K562 (cell line): ENCODE measurements at regions not wholly inside any gene's neighbourhood (a gene's known extent, or its start where the extent isn't known, plus 50 kb on each side); places are given as distances from the start of the nearest gene placed in this dataset.

Experiments
- BHLHE40 ChIP-seq: IDR thresholded peaks from 2 replicates; pipeline ENCODE4 v1.6.1; 2011; ENCODE audit warnings: low read length, improper control_type of control experiment
- CHD2 ChIP-seq: IDR thresholded peaks from 2 replicates; pipeline ENCODE4 v1.6.1; 2011; ENCODE audit warnings: low read depth, low read length
- CHD4 ChIP-seq: fragments of 200-600 bp; sonication (generic); IDR thresholded peaks from 3 replicates; pipeline ENCODE4 v1.6.1; 2012; ENCODE audit warnings: low read depth, mild to moderate bottlenecking, mixed read lengths, low read length, inconsistent platforms; ENCODE audit not compliant: insufficient read depth, insufficient replicate concordance, poor library complexity, severe bottlenecking
- GATAD2B ChIP-seq: fragments of 450-650 bp; IDR thresholded peaks from 2 replicates; pipeline ENCODE4 v1.6.1; 2017; ENCODE audit warnings: mild to moderate bottlenecking, borderline replicate concordance
- HSF4 ChIP-seq: fragments of 250-450 bp; sonication (Bioruptor Pico); IDR thresholded peaks from 2 replicates; pipeline ENCODE4 v2.1.2; 2022; ENCODE audit warnings: mild to moderate bottlenecking, moderate library complexity, borderline replicate concordance
- POLR2A ChIP-seq: fragments of 450-650 bp; conservative IDR thresholded peaks from 2 replicates; pipeline ENCODE4 v1.6.1; 2016
- PTRF ChIP-seq: fragments of 450-650 bp; IDR thresholded peaks from 2 replicates; pipeline ENCODE4 v1.6.1; 2016; ENCODE audit warnings: mild to moderate bottlenecking, missing genetic modification characterization, missing compliant biosample characterization
- TBP ChIP-seq: optimal IDR thresholded peaks from 2 replicates; pipeline ENCODE3; 2011; ENCODE audit warnings: low read depth, low read length, improper control_type of control experiment
- YY1 ChIP-seq, 3 experiments: IDR thresholded peaks; 2 replicates each; pipeline ENCODE4 v1.6.1; 2011; ENCODE audit warnings: low read length in 2 of 3, mild to moderate bottlenecking in 2 of 3, moderate library complexity in 2 of 3, borderline replicate concordance in 1 of 3, control low read depth in 1 of 3, low read depth in 1 of 3; ENCODE audit not compliant: insufficient read depth in 3 of 3, insufficient replicate concordance in 2 of 3, control insufficient read depth in 1 of 3, insufficient read length in 1 of 3; ENCODE audit errors: extremely low read depth in 1 of 3
- TF ChIP-seq, protein P1 (sequence below): sonication (generic); formaldehyde crosslinking; IDR thresholded peaks from 2 replicates; pipeline ENCODE4 v1.8.1; 2022; ENCODE audit warnings: missing genetic modification reagents
- TF ChIP-seq, protein P2 (sequence below), 3 experiments: IDR thresholded peaks in 2 of 3; conservative IDR thresholded peaks in 1 of 3; 2 replicates each; pipeline ENCODE4 v1.5.1; 2011 to 2012; ENCODE audit warnings: low read length in 3 of 3, mild to moderate bottlenecking in 3 of 3, control low read depth in 2 of 3, improper control_type of control experiment in 1 of 3, inconsistent platforms in 1 of 3, low read depth in 1 of 3, mixed read lengths in 1 of 3, moderate library complexity in 1 of 3; ENCODE audit not compliant: insufficient read depth in 2 of 3
- TF ChIP-seq, protein P3 (sequence below): sonication (generic); formaldehyde crosslinking; IDR thresholded peaks from 2 replicates; pipeline ENCODE4 v1.8.1; 2022; ENCODE audit warnings: missing genetic modification reagents

DNA sequence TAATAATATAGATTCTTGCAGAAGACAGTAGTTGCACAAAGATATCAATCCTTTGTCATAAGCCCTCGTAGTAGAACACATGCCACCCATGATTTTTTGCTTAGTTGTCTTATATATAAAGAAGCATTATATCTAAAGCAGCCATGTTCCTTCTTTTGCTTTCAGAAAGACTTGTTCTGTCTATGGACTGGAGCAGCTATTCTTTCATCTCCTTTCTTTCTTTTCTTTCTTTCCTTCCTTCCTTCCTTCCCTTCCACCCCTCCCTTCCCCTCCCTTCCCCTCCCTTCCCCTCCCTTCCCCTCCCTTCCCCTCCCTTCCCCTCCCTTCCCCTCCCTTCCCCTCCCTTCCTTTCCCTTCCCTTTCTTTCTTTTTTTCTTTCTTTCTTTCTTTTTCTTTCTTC lies 104.0 kb upstream of the HS3ST4 start:
- TF ChIP-seq, protein P1, sequence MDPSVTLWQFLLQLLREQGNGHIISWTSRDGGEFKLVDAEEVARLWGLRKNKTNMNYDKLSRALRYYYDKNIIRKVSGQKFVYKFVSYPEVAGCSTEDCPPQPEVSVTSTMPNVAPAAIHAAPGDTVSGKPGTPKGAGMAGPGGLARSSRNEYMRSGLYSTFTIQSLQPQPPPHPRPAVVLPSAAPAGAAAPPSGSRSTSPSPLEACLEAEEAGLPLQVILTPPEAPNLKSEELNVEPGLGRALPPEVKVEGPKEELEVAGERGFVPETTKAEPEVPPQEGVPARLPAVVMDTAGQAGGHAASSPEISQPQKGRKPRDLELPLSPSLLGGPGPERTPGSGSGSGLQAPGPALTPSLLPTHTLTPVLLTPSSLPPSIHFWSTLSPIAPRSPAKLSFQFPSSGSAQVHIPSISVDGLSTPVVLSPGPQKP (CRISPR knock-in tag): no peak
- TF ChIP-seq PTRF (tag): no peak
- no peak for TF ChIP-seq BHLHE40
- TF ChIP-seq, protein P2, sequence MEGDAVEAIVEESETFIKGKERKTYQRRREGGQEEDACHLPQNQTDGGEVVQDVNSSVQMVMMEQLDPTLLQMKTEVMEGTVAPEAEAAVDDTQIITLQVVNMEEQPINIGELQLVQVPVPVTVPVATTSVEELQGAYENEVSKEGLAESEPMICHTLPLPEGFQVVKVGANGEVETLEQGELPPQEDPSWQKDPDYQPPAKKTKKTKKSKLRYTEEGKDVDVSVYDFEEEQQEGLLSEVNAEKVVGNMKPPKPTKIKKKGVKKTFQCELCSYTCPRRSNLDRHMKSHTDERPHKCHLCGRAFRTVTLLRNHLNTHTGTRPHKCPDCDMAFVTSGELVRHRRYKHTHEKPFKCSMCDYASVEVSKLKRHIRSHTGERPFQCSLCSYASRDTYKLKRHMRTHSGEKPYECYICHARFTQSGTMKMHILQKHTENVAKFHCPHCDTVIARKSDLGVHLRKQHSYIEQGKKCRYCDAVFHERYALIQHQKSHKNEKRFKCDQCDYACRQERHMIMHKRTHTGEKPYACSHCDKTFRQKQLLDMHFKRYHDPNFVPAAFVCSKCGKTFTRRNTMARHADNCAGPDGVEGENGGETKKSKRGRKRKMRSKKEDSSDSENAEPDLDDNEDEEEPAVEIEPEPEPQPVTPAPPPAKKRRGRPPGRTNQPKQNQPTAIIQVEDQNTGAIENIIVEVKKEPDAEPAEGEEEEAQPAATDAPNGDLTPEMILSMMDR (IDR thresholded peaks at IDR 0.05 in 2 of 3, conservative IDR thresholded peaks at IDR 0.05 in 1 of 3; ENCODE audit: insufficient read depth in 2 of 3, low read depth in 1 of 3, low read length in 3 of 3): no peak
- no peak for TF ChIP-seq POLR2A
- TF ChIP-seq CHD2: no peak
- TF ChIP-seq GATAD2B: no peak
- TF ChIP-seq HSF4 (CRISPR knock-in tag): no peak
- TF ChIP-seq, protein P3, sequence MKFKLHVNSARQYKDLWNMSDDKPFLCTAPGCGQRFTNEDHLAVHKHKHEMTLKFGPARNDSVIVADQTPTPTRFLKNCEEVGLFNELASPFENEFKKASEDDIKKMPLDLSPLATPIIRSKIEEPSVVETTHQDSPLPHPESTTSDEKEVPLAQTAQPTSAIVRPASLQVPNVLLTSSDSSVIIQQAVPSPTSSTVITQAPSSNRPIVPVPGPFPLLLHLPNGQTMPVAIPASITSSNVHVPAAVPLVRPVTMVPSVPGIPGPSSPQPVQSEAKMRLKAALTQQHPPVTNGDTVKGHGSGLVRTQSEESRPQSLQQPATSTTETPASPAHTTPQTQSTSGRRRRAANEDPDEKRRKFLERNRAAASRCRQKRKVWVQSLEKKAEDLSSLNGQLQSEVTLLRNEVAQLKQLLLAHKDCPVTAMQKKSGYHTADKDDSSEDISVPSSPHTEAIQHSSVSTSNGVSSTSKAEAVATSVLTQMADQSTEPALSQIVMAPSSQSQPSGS (CRISPR knock-in tag): no peak
- TF ChIP-seq YY1 (IDR thresholded peaks at IDR 0.05; ENCODE audit: borderline replicate concordance in 1 of 3, control insufficient read depth in 1 of 3, extremely low read depth in 1 of 3, insufficient read depth in 3 of 3, insufficient read length in 1 of 3, insufficient replicate concordance in 2 of 3, low read depth in 1 of 3, low read length in 2 of 3): no peak
- no peak for TF ChIP-seq CHD4
- TF ChIP-seq TBP: no peak
